Brain microvascular endothelial cell (primary cell): ENCODE measurements at regions not wholly inside any gene's neighbourhood (a gene's known extent, or its start where the extent isn't known, plus 50 kb on each side); places are given as distances from the start of the nearest gene placed in this dataset.

Experiments
- DNase-seq: peaks from one replicate; pipeline ENCODE4 v3.0.0-alpha.2; 2020
- H3K27ac ChIP-seq: fragments of 250-450 bp; sonication (Bioruptor Pico); 2 replicates; pipeline ENCODE4 v1.5.1; 2020; ENCODE audit warnings: mild to moderate bottlenecking, moderate library complexity
- H3K27me3 ChIP-seq: fragments of 250-450 bp; sonication (Bioruptor Pico); replicated peaks from 2 replicates; pipeline ENCODE4 v1.5.1; 2020; ENCODE audit warnings: mild to moderate bottlenecking
- H3K36me3 ChIP-seq: fragments of 250-450 bp; sonication (Bioruptor Pico); replicated peaks from 2 replicates; pipeline ENCODE4 v1.5.1; 2020; ENCODE audit warnings: mild to moderate bottlenecking
- H3K4me3 ChIP-seq: 2 replicates; pipeline ENCODE4 v1.5.1; 2011; ENCODE audit warnings: low read depth, mild to moderate bottlenecking, control low read depth, low read length, moderate library complexity
- in situ Hi-C: cut with HindIII; loops from 2 replicates; pipeline ENCODE4 v1.10.0; 2017; ENCODE audit warnings: low sequenced_read_pairs, low pct_ligation_motif_present
- TF ChIP-seq, protein P1 (sequence below): IDR thresholded peaks from 2 replicates; pipeline ENCODE4 v1.5.1; 2011; ENCODE audit warnings: low read depth, mild to moderate bottlenecking, moderate library complexity, low read length, control low read depth, inconsistent platforms; ENCODE audit errors: missing control alignments

DNA sequence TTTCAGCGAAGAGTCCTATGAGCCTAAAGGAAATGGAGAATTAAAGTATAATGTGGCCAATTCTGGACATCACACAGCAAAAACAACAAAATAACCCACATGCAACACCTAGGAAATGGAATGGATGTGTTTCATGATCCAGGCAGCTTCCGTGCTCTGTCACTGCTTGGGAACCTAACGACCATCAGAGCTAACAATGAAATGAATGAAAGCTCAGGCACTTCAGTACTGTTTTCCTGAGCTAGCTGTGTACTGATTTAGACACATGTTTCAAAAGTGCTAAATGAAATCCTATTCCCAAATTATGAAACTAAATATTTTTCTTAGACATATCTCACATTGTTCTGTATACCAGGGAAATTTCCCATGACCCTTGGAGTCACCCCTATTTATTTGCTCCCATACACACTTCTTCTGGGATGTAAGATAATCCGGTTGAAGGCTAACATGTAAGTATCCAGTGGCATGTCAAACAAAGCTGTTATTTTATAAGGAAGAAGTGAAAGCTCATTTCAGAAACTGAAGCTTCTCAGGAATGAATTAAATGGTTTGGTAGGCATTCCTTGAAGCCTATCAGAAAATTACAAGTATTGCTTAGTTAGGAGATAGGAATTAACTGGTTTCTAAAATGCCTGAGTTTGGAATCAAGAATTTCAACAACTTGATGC lies 108.5 kb upstream of the RND3 start:
- peak overlapping the region; percentile 83 for H3K27ac ChIP-seq
- peak; percentile 73 for DNase-seq
- TF ChIP-seq, protein P1, sequence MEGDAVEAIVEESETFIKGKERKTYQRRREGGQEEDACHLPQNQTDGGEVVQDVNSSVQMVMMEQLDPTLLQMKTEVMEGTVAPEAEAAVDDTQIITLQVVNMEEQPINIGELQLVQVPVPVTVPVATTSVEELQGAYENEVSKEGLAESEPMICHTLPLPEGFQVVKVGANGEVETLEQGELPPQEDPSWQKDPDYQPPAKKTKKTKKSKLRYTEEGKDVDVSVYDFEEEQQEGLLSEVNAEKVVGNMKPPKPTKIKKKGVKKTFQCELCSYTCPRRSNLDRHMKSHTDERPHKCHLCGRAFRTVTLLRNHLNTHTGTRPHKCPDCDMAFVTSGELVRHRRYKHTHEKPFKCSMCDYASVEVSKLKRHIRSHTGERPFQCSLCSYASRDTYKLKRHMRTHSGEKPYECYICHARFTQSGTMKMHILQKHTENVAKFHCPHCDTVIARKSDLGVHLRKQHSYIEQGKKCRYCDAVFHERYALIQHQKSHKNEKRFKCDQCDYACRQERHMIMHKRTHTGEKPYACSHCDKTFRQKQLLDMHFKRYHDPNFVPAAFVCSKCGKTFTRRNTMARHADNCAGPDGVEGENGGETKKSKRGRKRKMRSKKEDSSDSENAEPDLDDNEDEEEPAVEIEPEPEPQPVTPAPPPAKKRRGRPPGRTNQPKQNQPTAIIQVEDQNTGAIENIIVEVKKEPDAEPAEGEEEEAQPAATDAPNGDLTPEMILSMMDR = no peak
- no peaks in the 10 kb centered on the region for H3K27me3 ChIP-seq
- no peak overlapping the region for H3K4me3 ChIP-seq
- in situ Hi-C loops = no loop called here
- H3K36me3 ChIP-seq = no peaks in the 10 kb centered on the region

DNA sequence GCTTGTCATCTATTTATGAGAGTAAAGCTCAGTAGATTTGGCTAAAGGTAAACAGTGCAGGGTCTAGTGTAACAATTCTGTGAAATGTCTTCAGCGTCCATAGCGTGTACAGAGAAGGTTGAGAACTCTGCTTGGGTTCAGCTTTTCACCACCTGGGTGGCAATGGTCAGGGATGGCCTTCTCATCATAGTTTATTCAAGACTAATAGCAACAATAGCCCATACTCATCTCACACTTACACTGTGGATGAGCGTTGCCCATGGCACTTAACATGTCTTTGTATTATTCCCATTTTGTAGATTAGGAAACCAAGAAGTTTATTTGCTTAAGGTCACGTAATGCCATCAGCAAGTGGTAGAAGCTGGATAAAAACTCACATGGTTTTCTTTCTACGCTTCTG lies 106.8 kb upstream of the RND3 start:
- H3K4me3 ChIP-seq = no peak overlapping the region
- no peaks in the 10 kb centered on the region for H3K27me3 ChIP-seq
- TF ChIP-seq, protein P1 = no peak
- no peak for DNase-seq
- no peak overlapping the region for H3K27ac ChIP-seq
- in situ Hi-C loops = no loop called here
- H3K36me3 ChIP-seq = no peaks in the 10 kb centered on the region

DNA sequence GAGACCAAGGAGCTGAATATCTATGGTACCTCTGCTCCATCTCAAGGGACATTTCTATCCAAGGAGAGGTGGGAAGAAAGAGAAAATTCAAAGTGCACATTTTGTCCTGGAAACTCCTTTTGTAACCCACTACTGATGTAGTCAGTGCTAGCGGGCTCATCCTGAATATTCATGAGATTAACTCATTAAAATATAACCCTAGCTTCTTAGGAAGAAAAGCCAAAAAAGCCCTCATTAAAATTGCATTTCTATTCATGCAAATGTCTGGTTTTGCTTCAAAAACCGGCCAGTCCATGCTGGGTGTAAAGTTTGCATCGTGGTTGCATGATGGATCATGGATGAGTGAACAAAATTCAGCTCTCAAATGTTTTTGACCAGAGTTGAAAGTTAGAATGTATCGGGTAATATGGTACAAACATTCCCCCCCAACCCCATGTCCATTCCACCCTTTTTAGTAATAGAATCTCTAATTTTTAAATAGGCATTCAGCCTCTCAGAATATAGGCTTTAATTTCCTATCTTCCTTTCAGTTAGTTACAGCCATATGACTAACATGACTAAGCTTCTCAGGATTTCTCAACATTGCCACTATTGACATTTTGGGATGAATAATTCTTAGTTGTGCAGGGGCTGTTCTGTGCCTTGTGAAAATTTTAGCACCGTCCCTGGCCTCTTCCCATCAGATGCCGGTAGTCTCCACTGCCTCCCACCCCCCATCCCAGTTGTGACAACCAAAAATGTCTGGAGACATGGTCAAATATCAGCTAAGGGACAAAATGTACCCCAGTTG lies 104.2 kb upstream of the RND3 start:
- Histone ChIP-seq H3K27ac (peak overlapping the region; percentile 65), H3K27me3 (no peaks in the 10 kb centered on the region), H3K36me3 (no peaks in the 10 kb centered on the region), H3K4me3 (no peak overlapping the region)
- in situ Hi-C loops = no loop called here
- TF ChIP-seq, protein P1 = no peak
- no peak for DNase-seq

DNA sequence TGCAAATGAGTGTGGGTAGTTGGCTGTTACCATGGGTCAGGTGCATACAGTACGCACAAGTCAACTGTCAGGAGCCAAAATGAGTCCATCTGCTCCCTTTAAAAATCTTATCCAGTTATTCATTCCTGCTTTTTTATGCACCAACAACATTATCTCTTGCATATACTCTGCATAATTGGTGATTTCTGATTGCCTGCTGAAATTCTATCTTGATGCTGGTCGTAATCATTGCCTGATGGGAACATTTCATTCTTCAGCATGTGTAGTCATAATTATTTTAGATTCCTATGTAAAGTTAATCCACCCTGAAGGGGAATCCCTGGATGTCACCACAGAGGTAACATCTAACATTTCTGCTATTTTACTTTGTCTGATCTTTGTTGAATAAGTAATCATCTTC lies 102.2 kb upstream of the RND3 start:
- no peak overlapping the region for H3K27ac ChIP-seq
- no peak overlapping the region for H3K4me3 ChIP-seq
- in situ Hi-C loops = no loop called here
- no peaks in the 10 kb centered on the region for H3K36me3 ChIP-seq
- H3K27me3 ChIP-seq = no peaks in the 10 kb centered on the region
- TF ChIP-seq, protein P1 = no peak
- no peak for DNase-seq

DNA sequence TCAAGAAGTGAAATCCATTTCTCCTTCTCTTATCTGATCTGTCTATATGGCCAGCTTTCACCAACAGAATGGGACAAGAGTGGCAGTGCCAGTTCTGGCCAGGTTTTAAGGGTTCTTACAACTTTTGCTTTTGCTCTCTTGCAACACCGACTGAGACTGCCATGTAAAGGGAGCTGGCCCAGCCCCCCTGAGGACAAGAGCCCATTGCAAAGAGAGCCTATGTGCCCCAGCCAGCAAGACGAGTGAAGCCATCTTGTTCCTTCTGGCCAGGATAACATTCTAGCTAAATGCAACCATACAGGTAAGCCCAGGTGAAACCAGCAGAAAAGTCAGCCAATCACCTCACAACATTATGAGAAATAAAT lies 101.0 kb upstream of the RND3 start:
- no peaks in the 10 kb centered on the region for H3K36me3 ChIP-seq
- DNase-seq = no peak
- TF ChIP-seq, protein P1 = no peak
- in situ Hi-C loops = no loop called here
- H3K4me3 ChIP-seq = no peak overlapping the region
- H3K27ac ChIP-seq = no peak overlapping the region
- no peaks in the 10 kb centered on the region for H3K27me3 ChIP-seq
